Medulla oblongata (tissue), 1 donor: ENCODE measurements at regions not wholly inside any gene's neighbourhood (a gene's known extent, or its start where the extent isn't known, plus 50 kb on each side); places are given as distances from the start of the nearest gene placed in this dataset.
A peak's percentile ranks its signal among the peaks of the same experiment; 100 is the strongest.
"Not testable (repeated sequence)": the region's sequence is repeated elsewhere in the genome, so short reads cannot be mapped to it uniquely, and the experiment has no call there.

Experiments
- DNase-seq: peaks from one replicate; pipeline ENCODE4 v3.0.0-alpha.2; 2015; ENCODE audit errors: extremely low spot score

- DNase-seq = no peak
Measured at GRCh38 chr1:189637041-189637440, 840.6 kb downstream of the BRINP3 start.

- not testable (repeated sequence) for DNase-seq
Measured at GRCh38 chr1:189644156-189644555, 833.5 kb downstream of the BRINP3 start.

GRCh38 chr1:189644970-189645369 lies 832.7 kb downstream of the BRINP3 start:
- DNase-seq = no peak

- DNase-seq = no peak
Measured at GRCh38 chr1:189646066-189646465, 831.6 kb downstream of the BRINP3 start.

GRCh38 chr1:189654906-189655305 lies 822.8 kb downstream of the BRINP3 start:
- DNase-seq = no peak

- DNase-seq = no peak
Measured at GRCh38 chr1:189656628-189657530, 820.8 kb downstream of the BRINP3 start.

GRCh38 chr1:189657715-189658114 lies 819.9 kb downstream of the BRINP3 start:
- DNase-seq = no peak

GRCh38 chr1:189658381-189658780 lies 819.3 kb downstream of the BRINP3 start:
- DNase-seq = peak; percentile 35

GRCh38 chr1:189659731-189660130 lies 817.9 kb downstream of the BRINP3 start:
- no peak for DNase-seq

- no peak for DNase-seq
Measured at GRCh38 chr1:189662190-189662589, 815.5 kb downstream of the BRINP3 start.

GRCh38 chr1:189669846-189670245 lies 807.8 kb downstream of the BRINP3 start:
- no peak for DNase-seq

GRCh38 chr1:189673217-189673616 lies 804.4 kb downstream of the BRINP3 start:
- DNase-seq = peak; percentile 4

GRCh38 chr1:189675712-189676244 lies 801.9 kb downstream of the BRINP3 start:
- DNase-seq = no peak

- no peak for DNase-seq
Measured at GRCh38 chr1:189678779-189679178, 798.9 kb downstream of the BRINP3 start.

- no peak for DNase-seq
Measured at GRCh38 chr1:189681252-189681919, 796.3 kb downstream of the BRINP3 start.

- no peak for DNase-seq
Measured at GRCh38 chr1:189682591-189682990, 795.1 kb downstream of the BRINP3 start.

GRCh38 chr1:189686288-189686687 lies 791.4 kb downstream of the BRINP3 start:
- DNase-seq = no peak

GRCh38 chr1:189693140-189693539 lies 784.5 kb downstream of the BRINP3 start:
- DNase-seq = no peak

GRCh38 chr1:189696297-189696696 lies 781.4 kb downstream of the BRINP3 start:
- DNase-seq = no peak

- DNase-seq = no peak
Measured at GRCh38 chr1:189697113-189697512, 780.6 kb downstream of the BRINP3 start.

GRCh38 chr1:189701606-189702005 lies 776.1 kb downstream of the BRINP3 start:
- no peak for DNase-seq

- no peak for DNase-seq
Measured at GRCh38 chr1:189706594-189706993, 771.1 kb downstream of the BRINP3 start.

- no peak for DNase-seq
Measured at GRCh38 chr1:189708674-189709073, 769.0 kb downstream of the BRINP3 start.
